Natural killer cell (primary cell): ENCODE measurements at regions not wholly inside any gene's neighbourhood (a gene's known extent, or its start where the extent isn't known, plus 50 kb on each side); places are given as distances from the start of the nearest gene placed in this dataset.

Experiments
- ATAC-seq, 3 donors: fragments of 150-1000 bp in 2 of 3; fragments of 200-7000 bp in 1 of 3; cut with Tn5 transposase; 1 replicate in 1 of 3; 2 replicates in 2 of 3; pipeline ENCODE4 v1.10.0; 2021; ENCODE audit warnings: mild to moderate bottlenecking in 2 of 3, moderate library complexity in 2 of 3
- DNase-seq, 2 donors: peaks; one replicate each; pipeline versions ENCODE4 v3.0.0 to v3.0.0-alpha.2; 2013 to 2021; ENCODE audit warnings: mixed read lengths in 1 of 2
- H3K27ac ChIP-seq: one replicate; pipeline ENCODE4 v1.5.1; 2013; ENCODE audit warnings: mild to moderate bottlenecking, low read length
- H3K27me3 ChIP-seq: one replicate; pipeline ENCODE4 v1.6.1; 2013; ENCODE audit warnings: low read length; ENCODE audit not compliant: control insufficient read depth, insufficient read depth
- H3K36me3 ChIP-seq: one replicate; pipeline ENCODE4 v1.6.1; 2013; ENCODE audit warnings: low read length; ENCODE audit not compliant: control insufficient read depth, insufficient read depth
- H3K4me1 ChIP-seq: one replicate; pipeline ENCODE4 v1.6.1; 2013; ENCODE audit warnings: low read length; ENCODE audit not compliant: control insufficient read depth, insufficient read depth
- H3K4me3 ChIP-seq: one replicate; pipeline ENCODE4 v1.5.1; 2013; ENCODE audit warnings: low read length
- H3K9me3 ChIP-seq: one replicate; pipeline ENCODE4 v1.6.1; 2013; ENCODE audit warnings: low read length; ENCODE audit not compliant: control insufficient read depth, insufficient read depth
- H3K27ac Mint-ChIP-seq, 2 donors: one replicate each; pipeline ENCODE4 v1.8.0; 2022; ENCODE audit warnings: mild to moderate bottlenecking in 2 of 2, mixed read lengths in 2 of 2, moderate library complexity in 1 of 2
- H3K27me3 Mint-ChIP-seq, 2 donors: one replicate each; pipeline ENCODE4 v1.8.0; 2022; ENCODE audit warnings: low read depth in 2 of 2, mixed read lengths in 2 of 2
- H3K36me3 Mint-ChIP-seq: one replicate; pipeline ENCODE4 v1.8.0; 2022; ENCODE audit warnings: mixed read lengths
- H3K4me1 Mint-ChIP-seq, 2 donors: one replicate each; pipeline ENCODE4 v1.8.0; 2022; ENCODE audit warnings: mixed read lengths in 2 of 2
- H3K4me3 Mint-ChIP-seq: one replicate; pipeline ENCODE4 v1.8.0; 2022; ENCODE audit warnings: mild to moderate bottlenecking, moderate library complexity, mixed read lengths
- H3K9me3 Mint-ChIP-seq, 2 donors: one replicate each; pipeline ENCODE4 v1.8.0; 2022; ENCODE audit warnings: mixed read lengths in 2 of 2
- WGBS: methylation state at CpG from one replicate; pipeline ENCODE4 v1.1.7; 2013; ENCODE audit warnings: missing lambda C conversion rate; ENCODE audit not compliant: insufficient coverage; 5-methylcytosine and 5-hydroxymethylcytosine counted together
- intact Hi-C: fragments of 100-400 bp; cut with micrococcal nuclease; formaldehyde crosslinking; loops from one replicate; pipeline ENCODE4 v1.14.2; 2022
- TF ChIP-seq, protein P1 (sequence below): fragments of 200-600 bp; IDR thresholded peaks from one replicate; pipeline ENCODE4 v1.8.0; 2022; ENCODE audit warnings: antibody characterized with exemption

DNA sequence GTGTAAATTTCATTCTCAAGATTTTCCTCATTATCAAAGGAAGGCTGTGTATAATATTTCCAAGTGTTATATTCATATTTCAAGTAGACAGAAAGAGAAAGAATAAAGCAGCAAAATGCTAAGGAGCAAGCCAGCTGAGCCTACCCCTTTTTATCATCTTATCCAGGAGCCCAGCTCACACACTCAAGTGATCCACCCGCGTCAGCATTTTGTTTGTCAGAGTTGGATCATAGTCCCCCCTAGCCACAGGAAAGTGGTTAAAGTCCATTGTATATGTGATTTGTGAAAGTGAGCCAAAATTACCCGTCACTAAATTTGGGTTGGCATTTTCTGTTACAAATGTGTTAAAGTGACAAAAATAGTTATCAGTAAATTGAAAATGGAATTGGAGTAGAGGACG is 289.3 kb upstream of the CTSO start:
- Histone ChIP-seq H3K9me3 (no peaks in the 10 kb centered on the region), H3K4me3 (no peak overlapping the region), H3K27ac (no peak overlapping the region), H3K27me3 (no peaks in the 10 kb centered on the region), H3K36me3 (no peaks in the 10 kb centered on the region), H3K4me1 (no peaks in the 10 kb centered on the region)
- intact Hi-C loops: no loop called here
- ATAC-seq: no peak
- Mint-ChIP-seq H3K4me1 (no peaks in the 10 kb centered on the region), H3K36me3 (peaks cover 5% of the 10 kb centered on the region), H3K27me3 (no peaks in the 10 kb centered on the region), H3K9me3 (peaks cover 7 to 13% of the 10 kb centered on the region in 2 donors), H3K27ac (no peak overlapping the region), H3K4me3 (no peak overlapping the region)
- TF ChIP-seq, protein P1, sequence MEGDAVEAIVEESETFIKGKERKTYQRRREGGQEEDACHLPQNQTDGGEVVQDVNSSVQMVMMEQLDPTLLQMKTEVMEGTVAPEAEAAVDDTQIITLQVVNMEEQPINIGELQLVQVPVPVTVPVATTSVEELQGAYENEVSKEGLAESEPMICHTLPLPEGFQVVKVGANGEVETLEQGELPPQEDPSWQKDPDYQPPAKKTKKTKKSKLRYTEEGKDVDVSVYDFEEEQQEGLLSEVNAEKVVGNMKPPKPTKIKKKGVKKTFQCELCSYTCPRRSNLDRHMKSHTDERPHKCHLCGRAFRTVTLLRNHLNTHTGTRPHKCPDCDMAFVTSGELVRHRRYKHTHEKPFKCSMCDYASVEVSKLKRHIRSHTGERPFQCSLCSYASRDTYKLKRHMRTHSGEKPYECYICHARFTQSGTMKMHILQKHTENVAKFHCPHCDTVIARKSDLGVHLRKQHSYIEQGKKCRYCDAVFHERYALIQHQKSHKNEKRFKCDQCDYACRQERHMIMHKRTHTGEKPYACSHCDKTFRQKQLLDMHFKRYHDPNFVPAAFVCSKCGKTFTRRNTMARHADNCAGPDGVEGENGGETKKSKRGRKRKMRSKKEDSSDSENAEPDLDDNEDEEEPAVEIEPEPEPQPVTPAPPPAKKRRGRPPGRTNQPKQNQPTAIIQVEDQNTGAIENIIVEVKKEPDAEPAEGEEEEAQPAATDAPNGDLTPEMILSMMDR: no peak
- no peak for DNase-seq
- WGBS: 97% methylated on average over 4 of the region's 4 CpGs

DNA sequence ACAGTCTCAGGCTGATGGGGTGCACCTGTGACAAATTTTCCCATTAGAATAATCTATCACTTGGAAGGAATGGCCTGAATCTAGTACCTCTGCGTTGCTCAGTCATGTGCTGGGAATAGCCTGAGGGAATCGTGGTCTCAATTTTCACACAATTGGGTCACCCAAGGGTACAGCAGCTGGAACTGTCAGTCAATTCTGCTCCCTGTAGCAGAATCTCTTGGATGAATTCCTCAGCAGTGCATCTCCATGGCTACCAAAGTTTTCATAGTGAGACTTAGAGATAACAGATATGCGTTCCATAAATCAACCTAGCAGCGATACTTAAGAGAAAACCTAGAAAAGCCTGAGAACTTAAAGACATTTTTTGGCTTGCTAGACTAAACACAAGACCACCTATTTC is 288.7 kb upstream of the CTSO start:
- intact Hi-C loops: no loop called here
- Mint-ChIP-seq H3K27me3 (no peaks in the 10 kb centered on the region), H3K4me3 (no peak overlapping the region), H3K36me3 (peaks cover 5% of the 10 kb centered on the region), H3K27ac (no peak overlapping the region), H3K9me3 (peaks cover 9 to 15% of the 10 kb centered on the region in 2 donors), H3K4me1 (no peaks in the 10 kb centered on the region)
- no peaks in the 10 kb centered on the region for H3K9me3 ChIP-seq
- no peak overlapping the region for H3K4me3 ChIP-seq
- ATAC-seq (no peak), DNase-seq (no peak)
- H3K27ac ChIP-seq: no peak overlapping the region
- no peaks in the 10 kb centered on the region for H3K27me3 ChIP-seq
- H3K36me3 ChIP-seq: no peaks in the 10 kb centered on the region
- TF ChIP-seq, protein P1: no peak
- WGBS: 85% methylated on average over 4 of the region's 4 CpGs
- H3K4me1 ChIP-seq: no peaks in the 10 kb centered on the region

DNA sequence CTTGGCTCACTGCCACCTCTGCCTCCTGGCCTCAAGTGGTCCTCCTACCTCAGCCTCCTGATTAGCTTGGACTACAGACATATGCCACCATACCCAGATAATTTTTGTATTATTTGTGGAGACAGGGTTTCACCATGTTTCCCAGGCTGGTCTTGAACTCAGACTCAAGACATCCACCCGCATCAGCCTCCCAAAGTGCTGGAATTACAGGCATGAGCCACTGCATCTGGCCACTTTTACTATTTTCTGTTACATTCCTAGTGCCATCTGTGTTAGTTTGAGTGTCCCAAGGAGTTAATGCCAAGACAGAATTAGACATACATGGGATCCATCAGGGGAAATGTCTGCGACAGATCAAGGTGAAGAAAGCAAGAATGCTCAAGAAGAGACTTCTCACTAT is 288.2 kb upstream of the CTSO start:
- H3K9me3 Mint-ChIP-seq: peaks cover 9 to 15% of the 10 kb centered on the region in 2 donors
- peaks cover 5% of the 10 kb centered on the region for H3K36me3 Mint-ChIP-seq
- no peaks in the 10 kb centered on the region for H3K9me3 ChIP-seq
- no peak overlapping the region for H3K27ac Mint-ChIP-seq
- no peaks in the 10 kb centered on the region for H3K36me3 ChIP-seq
- no peaks in the 10 kb centered on the region for H3K27me3 Mint-ChIP-seq
- DNase-seq (no peak), ATAC-seq (no peak)
- H3K27me3 ChIP-seq: no peaks in the 10 kb centered on the region
- H3K4me3 Mint-ChIP-seq: no peak overlapping the region
- no peaks in the 10 kb centered on the region for H3K4me1 ChIP-seq
- no peak overlapping the region for H3K27ac ChIP-seq
- TF ChIP-seq, protein P1: no peak
- no peak overlapping the region for H3K4me3 ChIP-seq
- intact Hi-C loops: no loop called here
- H3K4me1 Mint-ChIP-seq: no peaks in the 10 kb centered on the region
- 48% methylated on average over 2 of the region's 2 CpGs for WGBS

DNA sequence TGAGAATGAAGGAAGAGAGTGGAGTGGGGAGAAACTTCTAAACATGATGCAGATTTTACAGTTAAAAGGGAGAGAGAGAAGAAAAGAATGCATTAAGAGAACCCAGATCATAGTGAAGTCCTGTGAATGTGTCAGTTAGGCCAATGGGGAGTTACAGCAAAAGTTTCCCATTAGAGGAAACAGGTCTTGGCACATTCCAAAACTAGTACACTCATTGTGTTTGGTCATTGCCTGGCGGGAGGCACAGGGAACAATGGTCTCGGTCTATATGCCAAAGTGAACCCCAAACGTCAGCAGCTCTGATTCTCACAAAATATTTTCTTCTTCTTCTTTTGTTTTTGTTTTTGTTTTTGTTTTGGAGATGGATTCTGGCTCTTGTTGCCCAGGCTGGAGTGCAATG is 284.5 kb upstream of the CTSO start:
- no peak for ATAC-seq
- Histone ChIP-seq H3K4me1 (no peaks in the 10 kb centered on the region), H3K9me3 (no peaks in the 10 kb centered on the region), H3K4me3 (no peak overlapping the region), H3K36me3 (no peaks in the 10 kb centered on the region), H3K27me3 (no peaks in the 10 kb centered on the region), H3K27ac (no peak overlapping the region)
- intact Hi-C loops: no loop called here
- peaks cover 5% of the 10 kb centered on the region for H3K36me3 Mint-ChIP-seq
- WGBS: 97% methylated on average over 2 of the region's 3 CpGs
- DNase-seq: no peak
- no peak overlapping the region for H3K4me3 Mint-ChIP-seq
- H3K27me3 Mint-ChIP-seq: no peaks in the 10 kb centered on the region
- peaks cover 9 to 12% of the 10 kb centered on the region in 2 donors for H3K9me3 Mint-ChIP-seq
- TF ChIP-seq, protein P1: no peak
- no peaks in the 10 kb centered on the region for H3K4me1 Mint-ChIP-seq
- no peak overlapping the region for H3K27ac Mint-ChIP-seq
